BLaER1 (cell line): ENCODE measurements at regions not wholly inside any gene's neighbourhood (a gene's known extent, or its start where the extent isn't known, plus 50 kb on each side); places are given as distances from the start of the nearest gene placed in this dataset.

Source experiments
- H3K27ac ChIP-seq: shearing (Covaris generic); formaldehyde crosslinking; 2 replicates; pipeline ENCODE4 v1.8.1; 2022
- H3K27me3 ChIP-seq: shearing (Covaris generic); formaldehyde crosslinking; 2 replicates; pipeline ENCODE4 v1.8.1; 2022
- H3K36me3 ChIP-seq: shearing (Covaris generic); formaldehyde crosslinking; 2 replicates; pipeline ENCODE4 v1.8.1; 2022
- H3K4me1 ChIP-seq: shearing (Covaris generic); formaldehyde crosslinking; 2 replicates; pipeline ENCODE4 v1.8.1; 2022
- H3K4me2 ChIP-seq: shearing (Covaris generic); formaldehyde crosslinking; 2 replicates; pipeline ENCODE4 v1.8.1; 2022
- H3K4me3 ChIP-seq: shearing (Covaris generic); formaldehyde crosslinking; 2 replicates; pipeline ENCODE4 v1.8.1; 2022
- H3K9ac ChIP-seq: shearing (Covaris generic); formaldehyde crosslinking; 2 replicates; pipeline ENCODE4 v1.8.1; 2022
- H3K9me3 ChIP-seq: shearing (Covaris generic); formaldehyde crosslinking; 2 replicates; pipeline ENCODE4 v1.8.1; 2022
- H4K20me1 ChIP-seq: shearing (Covaris generic); formaldehyde crosslinking; 2 replicates; pipeline ENCODE4 v1.8.1; 2022
- Cebpa-rat ChIP-seq: shearing (Covaris generic); IDR thresholded peaks from 2 replicates; pipeline ENCODE4 v1.8.1; 2022

GRCh38 chr5:5658889-5659465 lies 236.5 kb downstream of the ICE1 start:
- no peak for TF ChIP-seq Cebpa-rat
- Histone ChIP-seq H3K4me1 (no peaks in the 10 kb centered on the region), H3K27ac (no peak overlapping the region), H3K4me2 (no peak overlapping the region), H4K20me1 (no peaks in the 10 kb centered on the region), H3K36me3 (no peaks in the 10 kb centered on the region), H3K4me3 (no peak overlapping the region), H3K9me3 (no peaks in the 10 kb centered on the region), H3K9ac (no peak overlapping the region), H3K27me3 (no peaks in the 10 kb centered on the region)

- H3K9ac ChIP-seq: no peak overlapping the region
Observed at GRCh38 chr5:5658226-5658625, 235.7 kb downstream of the ICE1 start.

GRCh38 chr5:5652181-5652580 lies 229.7 kb downstream of the ICE1 start:
- Histone ChIP-seq H3K27me3 (no peaks in the 10 kb centered on the region), H3K4me1 (no peaks in the 10 kb centered on the region; the same call in 1 of the 2 replicates), H3K9ac (no peak overlapping the region)

More at GRCh38 chr5:5658226-5658625, 235.7 kb downstream of the ICE1 start:
- no peak for TF ChIP-seq Cebpa-rat
- Histone ChIP-seq H4K20me1 (no peaks in the 10 kb centered on the region), H3K27ac (no peak overlapping the region), H3K36me3 (no peaks in the 10 kb centered on the region), H3K9me3 (no peaks in the 10 kb centered on the region), H3K4me3 (no peak overlapping the region), H3K4me2 (no peak overlapping the region), H3K27me3 (no peaks in the 10 kb centered on the region), H3K4me1 (no peaks in the 10 kb centered on the region)

GRCh38 chr5:5650949-5651348 lies 228.5 kb downstream of the ICE1 start:
- H3K27me3 ChIP-seq: no peaks in the 10 kb centered on the region
- TF ChIP-seq Cebpa-rat: no peak

More at GRCh38 chr5:5652181-5652580, 229.7 kb downstream of the ICE1 start:
- Histone ChIP-seq H3K9me3 (no peaks in the 10 kb centered on the region), H3K36me3 (no peaks in the 10 kb centered on the region), H3K4me3 (no peak overlapping the region), H3K27ac (no peak overlapping the region), H3K4me2 (no peak overlapping the region), H4K20me1 (no peaks in the 10 kb centered on the region)
- no peak for TF ChIP-seq Cebpa-rat

GRCh38 chr5:5650242-5650641 lies 227.8 kb downstream of the ICE1 start:
- Histone ChIP-seq H3K4me2 (no peak overlapping the region), H3K36me3 (no peaks in the 10 kb centered on the region), H3K4me1 (no peaks in the 10 kb centered on the region; the same call in 1 of the 2 replicates), H3K27ac (no peak overlapping the region), H3K9ac (no peak overlapping the region), H3K4me3 (no peak overlapping the region), H4K20me1 (no peaks in the 10 kb centered on the region), H3K27me3 (no peaks in the 10 kb centered on the region), H3K9me3 (no peaks in the 10 kb centered on the region)
- TF ChIP-seq Cebpa-rat: no peak

More at GRCh38 chr5:5650949-5651348, 228.5 kb downstream of the ICE1 start:
- Histone ChIP-seq H3K9ac (no peak overlapping the region), H3K27ac (no peak overlapping the region), H4K20me1 (no peaks in the 10 kb centered on the region), H3K36me3 (no peaks in the 10 kb centered on the region), H3K4me2 (no peak overlapping the region), H3K4me3 (no peak overlapping the region), H3K9me3 (no peaks in the 10 kb centered on the region), H3K4me1 (no peaks in the 10 kb centered on the region; the same call in 1 of the 2 replicates)

- H3K27ac ChIP-seq: no peak overlapping the region
- H4K20me1 ChIP-seq: no peaks in the 10 kb centered on the region
- H3K4me1 ChIP-seq: no peaks in the 10 kb centered on the region; the same call in 1 of the 2 replicates
- H3K4me3 ChIP-seq: no peak overlapping the region
- no peaks in the 10 kb centered on the region for H3K9me3 ChIP-seq
- no peak overlapping the region for H3K9ac ChIP-seq
- no peaks in the 10 kb centered on the region for H3K36me3 ChIP-seq
- no peak for TF ChIP-seq Cebpa-rat
- H3K4me2 ChIP-seq: no peak overlapping the region
- H3K27me3 ChIP-seq: no peaks in the 10 kb centered on the region
Observed at GRCh38 chr5:5649641-5650040, 227.2 kb downstream of the ICE1 start.

GRCh38 chr5:5648694-5649093 lies 226.2 kb downstream of the ICE1 start:
- no peak for TF ChIP-seq Cebpa-rat
- H3K4me1 ChIP-seq: no peaks in the 10 kb centered on the region; the same call in 1 of the 2 replicates
- no peak overlapping the region for H3K27ac ChIP-seq
- no peak overlapping the region for H3K4me2 ChIP-seq
- no peaks in the 10 kb centered on the region for H3K9me3 ChIP-seq
- H3K27me3 ChIP-seq: no peaks in the 10 kb centered on the region
- no peaks in the 10 kb centered on the region for H3K36me3 ChIP-seq
- H4K20me1 ChIP-seq: no peaks in the 10 kb centered on the region
- no peak overlapping the region for H3K4me3 ChIP-seq
- no peak overlapping the region for H3K9ac ChIP-seq

GRCh38 chr5:5645891-5646290 lies 223.4 kb downstream of the ICE1 start:
- Histone ChIP-seq H3K9me3 (no peaks in the 10 kb centered on the region), H3K4me3 (no peak overlapping the region), H3K4me1 (no peaks in the 10 kb centered on the region; the same call in 1 of the 2 replicates), H3K27ac (no peak overlapping the region), H3K9ac (no peak overlapping the region), H3K27me3 (no peaks in the 10 kb centered on the region), H3K36me3 (no peaks in the 10 kb centered on the region), H3K4me2 (no peak overlapping the region), H4K20me1 (no peaks in the 10 kb centered on the region)
- TF ChIP-seq Cebpa-rat: no peak

GRCh38 chr5:5645198-5645597 lies 222.7 kb downstream of the ICE1 start:
- H3K27me3 ChIP-seq: no peaks in the 10 kb centered on the region
- H4K20me1 ChIP-seq: no peaks in the 10 kb centered on the region
- H3K9ac ChIP-seq: no peak overlapping the region
- H3K27ac ChIP-seq: no peak overlapping the region
- no peak overlapping the region for H3K4me2 ChIP-seq
- H3K36me3 ChIP-seq: no peaks in the 10 kb centered on the region
- H3K9me3 ChIP-seq: no peaks in the 10 kb centered on the region
- no peak overlapping the region for H3K4me3 ChIP-seq
- H3K4me1 ChIP-seq: no peaks in the 10 kb centered on the region
- no peak for TF ChIP-seq Cebpa-rat

GRCh38 chr5:5644249-5644648 lies 221.8 kb downstream of the ICE1 start:
- no peaks in the 10 kb centered on the region for H3K27me3 ChIP-seq
- H3K9ac ChIP-seq: no peak overlapping the region
- H3K4me3 ChIP-seq: no peak overlapping the region
- no peaks in the 10 kb centered on the region for H3K36me3 ChIP-seq
- no peaks in the 10 kb centered on the region for H3K9me3 ChIP-seq
- H3K4me1 ChIP-seq: no peaks in the 10 kb centered on the region
- TF ChIP-seq Cebpa-rat: no peak
- H3K4me2 ChIP-seq: no peak overlapping the region
- no peak overlapping the region for H3K27ac ChIP-seq
- H4K20me1 ChIP-seq: no peaks in the 10 kb centered on the region

GRCh38 chr5:5643481-5643880 lies 221.0 kb downstream of the ICE1 start:
- no peaks in the 10 kb centered on the region for H3K9me3 ChIP-seq
- H3K4me3 ChIP-seq: no peak overlapping the region
- no peak overlapping the region for H3K4me2 ChIP-seq
- H3K9ac ChIP-seq: no peak overlapping the region
- H4K20me1 ChIP-seq: no peaks in the 10 kb centered on the region
- no peaks in the 10 kb centered on the region for H3K4me1 ChIP-seq
- no peak for TF ChIP-seq Cebpa-rat
- no peak overlapping the region for H3K27ac ChIP-seq
- H3K27me3 ChIP-seq: no peaks in the 10 kb centered on the region
- no peaks in the 10 kb centered on the region for H3K36me3 ChIP-seq
